WERI-Rb-1 (cell line): ENCODE measurements at regions not wholly inside any gene's neighbourhood (a gene's known extent, or its start where the extent isn't known, plus 50 kb on each side); places are given as distances from the start of the nearest gene placed in this dataset.

Experiments
- DNase-seq: peaks from one replicate; pipeline ENCODE4 v3.0.0-alpha.2; 2020
- H3K27ac ChIP-seq: fragments of 250-450 bp; sonication (Bioruptor Pico); 2 replicates; pipeline ENCODE4 v1.5.1; 2020; ENCODE audit warnings: mild to moderate bottlenecking, moderate library complexity
- H3K27me3 ChIP-seq: fragments of 250-450 bp; sonication (Bioruptor Pico); 2 replicates; pipeline ENCODE4 v1.5.1; 2021; ENCODE audit warnings: mild to moderate bottlenecking, low read depth, moderate library complexity; ENCODE audit not compliant: insufficient read depth, severe bottlenecking
- H3K36me3 ChIP-seq: fragments of 250-450 bp; sonication (Bioruptor Pico); 2 replicates; pipeline ENCODE4 v1.5.1; 2020; ENCODE audit warnings: mild to moderate bottlenecking, moderate library complexity
- H3K4me3 ChIP-seq: 2 replicates; pipeline ENCODE4 v1.5.1; 2011; ENCODE audit warnings: low read depth, mild to moderate bottlenecking, control low read depth, low read length
- H3K9me3 ChIP-seq: fragments of 250-450 bp; sonication (Bioruptor Pico); 2 replicates; pipeline ENCODE4 v1.5.1; 2021; ENCODE audit warnings: mild to moderate bottlenecking, moderate library complexity; ENCODE audit not compliant: severe bottlenecking
- TF ChIP-seq, protein P1 (sequence below): IDR thresholded peaks from 2 replicates; pipeline ENCODE4 v1.5.1; 2011; ENCODE audit warnings: low read depth, mild to moderate bottlenecking, control low read depth, inconsistent platforms, low read length

DNA sequence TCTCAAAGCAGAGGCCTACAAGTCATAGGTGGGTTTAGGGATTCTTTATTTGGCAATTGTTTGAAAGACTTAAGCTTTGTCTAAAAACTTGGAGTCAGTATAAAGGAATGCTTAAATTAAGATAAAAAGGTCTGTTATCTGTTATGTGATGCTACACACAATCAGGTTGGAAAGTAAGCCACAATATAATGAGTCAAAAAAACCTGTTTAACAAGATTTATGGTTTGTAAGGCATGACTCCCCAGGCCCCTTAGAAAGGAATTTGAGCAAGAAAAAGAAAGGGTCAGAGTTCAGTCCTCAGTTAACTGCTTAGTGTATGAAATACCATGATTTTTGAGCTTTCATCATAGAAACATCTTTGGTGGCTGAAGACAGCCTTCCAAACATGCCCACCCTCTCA lies 66.8 kb upstream of the HMGN3 start:
- Histone ChIP-seq H3K36me3 (no peaks in the 10 kb centered on the region), H3K4me3 (no peak overlapping the region), H3K27ac (no peak overlapping the region), H3K27me3 (no peaks in the 10 kb centered on the region), H3K9me3 (no peaks in the 10 kb centered on the region)
- no peak for DNase-seq
- TF ChIP-seq, protein P1, sequence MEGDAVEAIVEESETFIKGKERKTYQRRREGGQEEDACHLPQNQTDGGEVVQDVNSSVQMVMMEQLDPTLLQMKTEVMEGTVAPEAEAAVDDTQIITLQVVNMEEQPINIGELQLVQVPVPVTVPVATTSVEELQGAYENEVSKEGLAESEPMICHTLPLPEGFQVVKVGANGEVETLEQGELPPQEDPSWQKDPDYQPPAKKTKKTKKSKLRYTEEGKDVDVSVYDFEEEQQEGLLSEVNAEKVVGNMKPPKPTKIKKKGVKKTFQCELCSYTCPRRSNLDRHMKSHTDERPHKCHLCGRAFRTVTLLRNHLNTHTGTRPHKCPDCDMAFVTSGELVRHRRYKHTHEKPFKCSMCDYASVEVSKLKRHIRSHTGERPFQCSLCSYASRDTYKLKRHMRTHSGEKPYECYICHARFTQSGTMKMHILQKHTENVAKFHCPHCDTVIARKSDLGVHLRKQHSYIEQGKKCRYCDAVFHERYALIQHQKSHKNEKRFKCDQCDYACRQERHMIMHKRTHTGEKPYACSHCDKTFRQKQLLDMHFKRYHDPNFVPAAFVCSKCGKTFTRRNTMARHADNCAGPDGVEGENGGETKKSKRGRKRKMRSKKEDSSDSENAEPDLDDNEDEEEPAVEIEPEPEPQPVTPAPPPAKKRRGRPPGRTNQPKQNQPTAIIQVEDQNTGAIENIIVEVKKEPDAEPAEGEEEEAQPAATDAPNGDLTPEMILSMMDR: no peak

DNA sequence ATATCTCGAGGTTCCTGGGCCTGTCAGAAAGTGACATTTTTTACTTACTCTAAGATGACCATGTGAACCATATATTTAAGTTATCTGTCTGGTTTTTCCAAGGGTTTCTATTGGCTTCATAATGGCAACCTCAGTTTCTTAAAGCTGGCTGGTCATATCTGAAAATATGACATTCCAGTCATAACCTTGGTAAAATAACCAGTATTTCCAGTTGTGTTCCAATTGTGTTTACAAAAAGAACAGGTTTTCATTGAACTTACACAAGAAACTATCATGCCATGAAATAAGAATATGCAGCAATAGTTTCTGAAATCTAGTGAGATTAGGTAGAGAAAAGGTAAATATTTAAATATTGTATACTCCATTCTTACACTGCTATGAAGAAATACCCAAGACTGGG lies 61.7 kb upstream of the HMGN3 start:
- DNase-seq: no peak
- no peaks in the 10 kb centered on the region for H3K27me3 ChIP-seq
- H3K36me3 ChIP-seq: no peaks in the 10 kb centered on the region
- H3K27ac ChIP-seq: no peak overlapping the region
- H3K9me3 ChIP-seq: no peaks in the 10 kb centered on the region
- TF ChIP-seq, protein P1: no peak
- H3K4me3 ChIP-seq: no peak overlapping the region
